Adrenal gland (tissue), 5 donors: ENCODE measurements at regions not wholly inside any gene's neighbourhood (a gene's known extent, or its start where the extent isn't known, plus 50 kb on each side); places are given as distances from the start of the nearest gene placed in this dataset.

ENCODE experiments used
- CTCF ChIP-seq, 6 experiments: fragments of 450-650 bp in 4 of 6; fragments of 200-600 bp in 2 of 6; sonication (generic) in 1 of 6; IDR thresholded peaks; 1 replicate in 5 of 6; 2 replicates in 1 of 6; pipeline versions ENCODE4 v1.5.1 to v1.8.0; 2016 to 2021; ENCODE audit warnings: antibody characterized with exemption in 6 of 6, mild to moderate bottlenecking in 2 of 6, moderate library complexity in 1 of 6
- POLR2A ChIP-seq, 2 donors: fragments of 450-650 bp; IDR thresholded peaks; one replicate each; pipeline ENCODE4 v1.6.1; 2017; ENCODE audit warnings: antibody characterized with exemption in 2 of 2, mild to moderate bottlenecking in 2 of 2, moderate library complexity in 1 of 2
- donor health status: DM: no; HTN: no; CAD: no.

DNA sequence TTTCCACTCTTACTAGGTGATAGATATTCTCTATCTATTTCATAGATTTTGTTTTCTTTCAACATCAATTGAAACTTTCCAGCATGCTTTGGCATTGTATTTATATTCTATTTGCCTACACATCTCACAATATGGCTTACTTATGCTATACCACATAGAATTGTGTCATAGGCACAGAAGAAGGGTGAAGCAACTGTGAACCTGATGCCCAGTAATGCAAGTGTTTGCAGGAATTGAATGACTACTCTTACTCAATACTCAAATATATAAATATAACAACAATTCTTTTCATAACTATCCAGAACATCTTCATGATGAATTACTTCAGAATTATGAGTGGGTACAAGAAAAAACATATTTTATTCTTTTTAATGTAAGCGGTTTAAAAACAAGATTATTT lies 165.9 kb downstream of the PTBP2 start:
- TF ChIP-seq POLR2A (IDR thresholded peaks at IDR 0.05) (no peak), CTCF (IDR thresholded peaks at IDR 0.05) (no peak)
